Fibroblast of lung (primary cell): ENCODE measurements at regions not wholly inside any gene's neighbourhood (a gene's known extent, or its start where the extent isn't known, plus 50 kb on each side); places are given as distances from the start of the nearest gene placed in this dataset.

Experiments
- DNase-seq, 2 donors: peaks; one replicate each; pipeline versions ENCODE4 v3.0.0 to v3.0.0-alpha.2; 2010; ENCODE audit warnings: low read depth in 2 of 2
- H2AFZ ChIP-seq: 2 replicates; pipeline ENCODE4 v1.5.1; 2012; ENCODE audit warnings: low read length, control low read depth, inconsistent platforms
- H3K27ac ChIP-seq: 2 replicates; pipeline ENCODE4 v1.5.1; 2011; ENCODE audit warnings: low read length, control low read depth; ENCODE audit not compliant: insufficient read depth
- H3K27me3 ChIP-seq: 2 replicates; pipeline ENCODE4 v1.5.1; 2011; ENCODE audit warnings: mild to moderate bottlenecking, low read length; ENCODE audit not compliant: control insufficient read depth, insufficient read depth
- H3K36me3 ChIP-seq: 2 replicates; pipeline ENCODE4 v1.5.1; 2011; ENCODE audit warnings: low read length; ENCODE audit not compliant: control insufficient read depth, insufficient read depth
- H3K4me1 ChIP-seq: 2 replicates; pipeline ENCODE4 v1.5.1; 2011; ENCODE audit warnings: low read length; ENCODE audit not compliant: control insufficient read depth, insufficient read depth; ENCODE audit errors: extremely low read depth
- H3K4me2 ChIP-seq: 2 replicates; pipeline ENCODE4 v1.5.1; 2011; ENCODE audit warnings: low read length, control low read depth; ENCODE audit not compliant: insufficient read depth; ENCODE audit errors: extremely low read depth
- H3K4me3 ChIP-seq, 4 experiments: fragments of 200-600 bp in 1 of 4; sonication (generic) in 1 of 4; replicated peaks in 1 of 4; 2 replicates each; pipeline ENCODE4 v1.5.1; 2011 to 2016; ENCODE audit warnings: low read length in 4 of 4, low read depth in 3 of 4, mild to moderate bottlenecking in 3 of 4, control low read depth in 2 of 4, inconsistent platforms in 1 of 4, mixed read lengths in 1 of 4; ENCODE audit not compliant: insufficient read depth in 1 of 4; ENCODE audit errors: control extremely low read depth in 1 of 4
- H3K79me2 ChIP-seq: 2 replicates; pipeline ENCODE4 v1.5.1; 2012; ENCODE audit warnings: mild to moderate bottlenecking, low read length, inconsistent platforms; ENCODE audit not compliant: control insufficient read depth, insufficient read depth
- H3K9ac ChIP-seq: 2 replicates; pipeline ENCODE4 v1.5.1; 2011; ENCODE audit warnings: mild to moderate bottlenecking, low read length, control low read depth; ENCODE audit not compliant: insufficient read depth
- H3K9me3 ChIP-seq: 2 replicates; pipeline ENCODE4 v1.5.1; 2012; ENCODE audit warnings: low read depth, low read length; ENCODE audit not compliant: control insufficient read depth, insufficient read depth
- H4K20me1 ChIP-seq: 2 replicates; pipeline ENCODE4 v1.5.1; 2011; ENCODE audit warnings: low read length; ENCODE audit not compliant: control insufficient read depth, insufficient read depth; ENCODE audit errors: extremely low read depth
- CTCF ChIP-seq, 2 donors: IDR thresholded peaks in 1 of 2; conservative IDR thresholded peaks in 1 of 2; 1 replicate in 1 of 2; 2 replicates in 1 of 2; pipeline ENCODE4 v1.5.1; 2011 to 2012; ENCODE audit warnings: low read length in 2 of 2, control low read depth in 1 of 2, inconsistent platforms in 1 of 2, low read depth in 1 of 2, mild to moderate bottlenecking in 1 of 2
- EZH2 ChIP-seq: IDR thresholded peaks from 2 replicates; pipeline ENCODE4 v1.5.1; 2012; ENCODE audit warnings: low read length, control low read depth, mild to moderate bottlenecking; ENCODE audit errors: missing control alignments

- Histone ChIP-seq H3K4me2 (no peak overlapping the region), H2AFZ (no peak overlapping the region), H3K4me1 (no peaks in the 10 kb centered on the region), H4K20me1 (no peaks in the 10 kb centered on the region), H3K36me3 (no peaks in the 10 kb centered on the region), H3K4me3 (no peak overlapping the region), H3K9me3 (no peaks in the 10 kb centered on the region), H3K27ac (no peak overlapping the region), H3K79me2 (no peaks in the 10 kb centered on the region), H3K9ac (no peak overlapping the region), H3K27me3 (no peaks in the 10 kb centered on the region)
- TF ChIP-seq CTCF (conservative IDR thresholded peaks at IDR 0.05 in 1 of 2, IDR thresholded peaks at IDR 0.05 in 1 of 2; ENCODE audit: low read depth in 1 of 2, low read length in 2 of 2) (no peak), EZH2 (no peak)
- DNase-seq: no peak
Observed at GRCh38 chrX:84933956-84934556, 69.6 kb upstream of the APOOL start.
